22Rv1 (cell line): ENCODE measurements at regions not wholly inside any gene's neighbourhood (a gene's known extent, or its start where the extent isn't known, plus 50 kb on each side); places are given as distances from the start of the nearest gene placed in this dataset.

Experiments
- CTCF ChIP-seq: fragments of 450-650 bp; IDR thresholded peaks from 2 replicates; pipeline ENCODE4 v1.5.1; 2017; ENCODE audit warnings: mild to moderate bottlenecking
- ZFX ChIP-seq: fragments of 450-650 bp; IDR thresholded peaks from 2 replicates; pipeline ENCODE4 v1.6.1; 2017; ENCODE audit warnings: antibody characterized with exemption, borderline replicate concordance

GRCh38 chr11:105372206-105372605 is 232.6 kb upstream of the CARD18 start:
- TF ChIP-seq CTCF: no peak
- no peak for TF ChIP-seq ZFX
